ENCODE measurements at regions not wholly inside any gene's neighbourhood (a gene's known extent, or its start where the extent isn't known, plus 50 kb on each side); places are given as distances from the start of the nearest gene placed in this dataset.

- no peak for TF ChIP-seq CTCF (IDR thresholded peaks at IDR 0.05; ENCODE audit: insufficient read depth, low read depth, low read length)
- no peak for TF ChIP-seq EZH2 (IDR thresholded peaks at IDR 0.05; ENCODE audit: insufficient read depth, low read length)
Observed at GRCh38 chr3:191753196-191753595, 292.2 kb downstream of the PYDC2 start.
